Spleen (tissue), 11 donors: ENCODE measurements at regions not wholly inside any gene's neighbourhood (a gene's known extent, or its start where the extent isn't known, plus 50 kb on each side); places are given as distances from the start of the nearest gene placed in this dataset.

Source experiments
- DNase-seq: peaks from one replicate; pipeline ENCODE4 v3.0.0-alpha.2; 2020
- H3K27ac ChIP-seq, 8 donors: fragments of 200-600 bp; sonication (generic) in 7 of 8; 1 replicate in 4 of 8; 2 replicates in 4 of 8; pipeline versions ENCODE4 v1.5.0 to v1.8.0; 2016 to 2021; ENCODE audit warnings: inconsistent platforms in 4 of 8, mild to moderate bottlenecking in 4 of 8, moderate library complexity in 1 of 8
- H3K27me3 ChIP-seq, 7 donors: fragments of 200-600 bp; sonication (generic) in 6 of 7; replicated peaks in 1 of 7; 1 replicate in 4 of 7; 2 replicates in 3 of 7; pipeline versions ENCODE4 v1.5.0 to v1.8.0; 2016 to 2021; ENCODE audit warnings: inconsistent platforms in 3 of 7, mild to moderate bottlenecking in 1 of 7
- H3K36me3 ChIP-seq, 6 donors: fragments of 200-600 bp; sonication (generic) in 5 of 6; 1 replicate in 4 of 6; 2 replicates in 2 of 6; pipeline versions ENCODE4 v1.5.0 to v1.8.0; 2016 to 2021; ENCODE audit warnings: inconsistent platforms in 2 of 6
- H3K4me1 ChIP-seq, 6 donors: fragments of 200-600 bp; sonication (generic) in 5 of 6; 1 replicate in 3 of 6; 2 replicates in 3 of 6; pipeline versions ENCODE4 v1.5.0 to v1.8.0; 2016 to 2021; ENCODE audit warnings: inconsistent platforms in 3 of 6
- H3K4me3 ChIP-seq, 8 donors: fragments of 200-600 bp; sonication (generic) in 7 of 8; 1 replicate in 4 of 8; 2 replicates in 4 of 8; pipeline versions ENCODE4 v1.5.0 to v1.8.0; 2016 to 2021; ENCODE audit warnings: inconsistent platforms in 4 of 8, mild to moderate bottlenecking in 4 of 8, moderate library complexity in 2 of 8
- H3K9me3 ChIP-seq, 8 donors: fragments of 200-600 bp; sonication (generic) in 7 of 8; 1 replicate in 4 of 8; 2 replicates in 4 of 8; pipeline versions ENCODE4 v1.5.0 to v1.8.0; 2016 to 2021; ENCODE audit warnings: inconsistent platforms in 4 of 8
- POLR2A ChIP-seq, 3 donors: fragments of 450-650 bp; IDR thresholded peaks; one replicate each; pipeline ENCODE4 v1.5.1; 2017; ENCODE audit warnings: antibody characterized with exemption in 3 of 3, mild to moderate bottlenecking in 1 of 3
- POLR2AphosphoS5 ChIP-seq, 3 donors: sonication (generic); formaldehyde crosslinking; IDR thresholded peaks; one replicate each; pipeline ENCODE4 v1.5.1; 2017; ENCODE audit warnings: antibody characterized with exemption in 3 of 3
- WGBS, 5 donors: extraction: QIAGEN DNeasy Blood & Tissue Kit in 3 of 5; methylation state at CpG; one replicate each; pipeline versions ENCODE4 v1.1.5 to v1.1.7; 2013 to 2018; 5-methylcytosine and 5-hydroxymethylcytosine counted together
- intact Hi-C: fragments of 100-400 bp; cut with DNase I; formaldehyde crosslinking; loops from one replicate; pipeline ENCODE4 v1.15.0; 2023; ENCODE audit warnings: low total_unique reads
- TF ChIP-seq, protein P1 (sequence below), 11 experiments: fragments of 200-600 bp in 7 of 11; fragments of 450-650 bp in 4 of 11; sonication (generic) in 4 of 11; IDR thresholded peaks in 8 of 11; conservative IDR thresholded peaks in 3 of 11; 1 replicate in 7 of 11; 2 replicates in 4 of 11; pipeline versions ENCODE4 v1.4.0 to v1.8.0; 2016 to 2021; ENCODE audit warnings: antibody characterized with exemption in 11 of 11, inconsistent platforms in 4 of 11, mild to moderate bottlenecking in 1 of 11
- donor health status: healthy with polysubstance abuse.
- donor health status: DM: no; HTN: no; CAD: no; lungs with moderate emphysema.
- donor health status: DM: no; HTN: no; CAD: no.
- donor health status: Bipolar disorder and iron deficiency.
- donor health status: healthy.
- donor health status: DM: no; HTN: no; CAD: no.
- donor health status: DM: yes; HTN: yes; CAD: no.

DNA sequence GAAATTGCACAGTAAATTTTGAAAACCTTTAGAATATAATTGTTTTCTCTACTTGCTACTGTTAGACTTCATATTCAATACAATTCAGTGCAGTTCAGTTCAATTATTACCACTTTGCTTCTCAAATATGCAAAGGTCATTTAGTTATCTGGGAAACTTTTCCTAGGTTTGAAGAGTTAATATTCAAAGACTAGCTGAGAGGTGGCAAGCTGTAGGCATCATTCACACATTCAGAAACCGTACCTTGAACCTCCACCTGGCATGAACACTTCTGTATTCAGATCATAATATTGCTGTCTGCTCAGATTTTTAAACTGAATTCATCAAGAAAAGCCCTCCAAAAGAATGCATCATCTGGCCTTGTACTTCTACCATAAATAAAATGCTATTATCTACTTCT, 162.1 kb upstream of the PCSK5 start:
- TF ChIP-seq, protein P1, sequence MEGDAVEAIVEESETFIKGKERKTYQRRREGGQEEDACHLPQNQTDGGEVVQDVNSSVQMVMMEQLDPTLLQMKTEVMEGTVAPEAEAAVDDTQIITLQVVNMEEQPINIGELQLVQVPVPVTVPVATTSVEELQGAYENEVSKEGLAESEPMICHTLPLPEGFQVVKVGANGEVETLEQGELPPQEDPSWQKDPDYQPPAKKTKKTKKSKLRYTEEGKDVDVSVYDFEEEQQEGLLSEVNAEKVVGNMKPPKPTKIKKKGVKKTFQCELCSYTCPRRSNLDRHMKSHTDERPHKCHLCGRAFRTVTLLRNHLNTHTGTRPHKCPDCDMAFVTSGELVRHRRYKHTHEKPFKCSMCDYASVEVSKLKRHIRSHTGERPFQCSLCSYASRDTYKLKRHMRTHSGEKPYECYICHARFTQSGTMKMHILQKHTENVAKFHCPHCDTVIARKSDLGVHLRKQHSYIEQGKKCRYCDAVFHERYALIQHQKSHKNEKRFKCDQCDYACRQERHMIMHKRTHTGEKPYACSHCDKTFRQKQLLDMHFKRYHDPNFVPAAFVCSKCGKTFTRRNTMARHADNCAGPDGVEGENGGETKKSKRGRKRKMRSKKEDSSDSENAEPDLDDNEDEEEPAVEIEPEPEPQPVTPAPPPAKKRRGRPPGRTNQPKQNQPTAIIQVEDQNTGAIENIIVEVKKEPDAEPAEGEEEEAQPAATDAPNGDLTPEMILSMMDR (IDR thresholded peaks at IDR 0.05 in 8 of 11, conservative IDR thresholded peaks at IDR 0.05 in 3 of 11), result no peak
- TF ChIP-seq POLR2AphosphoS5 (IDR thresholded peaks at IDR 0.05) (no peak), POLR2A (IDR thresholded peaks at IDR 0.05) (no peak)
- Histone ChIP-seq H3K36me3 (no peaks in the 10 kb centered on the region), H3K9me3 (no peaks in the 10 kb centered on the region), H3K4me3 (no peak overlapping the region), H3K27me3 (no peaks in the 10 kb centered on the region), H3K4me1 (no peaks in the 10 kb centered on the region), H3K27ac (no peak overlapping the region)
- no peak for DNase-seq
- intact Hi-C loops, result no loop called here
- 62 to 84% (median 76%) methylated on average over 1 of the region's 1 CpG for WGBS, 5 donors

DNA sequence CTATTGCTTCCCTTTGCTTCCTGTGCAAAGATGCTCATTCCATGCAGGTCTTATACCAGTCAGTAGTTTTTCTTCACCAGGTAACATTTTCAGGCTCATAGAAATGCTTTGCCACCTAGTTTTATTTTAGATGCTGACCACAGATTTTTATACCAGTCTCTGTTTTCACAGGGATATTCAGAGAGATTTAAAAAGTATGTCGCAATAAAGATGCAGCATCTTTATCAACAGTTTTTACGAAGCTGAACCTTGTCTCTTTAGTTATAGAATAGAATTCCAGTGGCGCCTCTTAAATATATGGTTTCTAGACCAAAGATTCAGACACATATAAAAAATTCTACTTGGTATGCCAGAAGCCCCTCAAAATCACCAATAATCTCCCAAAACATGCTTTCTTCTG, 155.7 kb upstream of the PCSK5 start:
- H3K27ac ChIP-seq, result no peak overlapping the region
- no peaks in the 10 kb centered on the region for H3K4me1 ChIP-seq
- 79 to 90% (median 86%) methylated on average over 3 of the region's 3 CpGs for WGBS, 5 donors
- H3K27me3 ChIP-seq, result no peaks in the 10 kb centered on the region
- no peak overlapping the region for H3K4me3 ChIP-seq
- no peak for DNase-seq
- no peaks in the 10 kb centered on the region for H3K9me3 ChIP-seq
- no peak for TF ChIP-seq POLR2A (IDR thresholded peaks at IDR 0.05)
- TF ChIP-seq, protein P1 (IDR thresholded peaks at IDR 0.05 in 8 of 11, conservative IDR thresholded peaks at IDR 0.05 in 3 of 11), result no peak
- no peak for TF ChIP-seq POLR2AphosphoS5 (IDR thresholded peaks at IDR 0.05)
- H3K36me3 ChIP-seq, result no peaks in the 10 kb centered on the region
- intact Hi-C loops, result no loop called here

DNA sequence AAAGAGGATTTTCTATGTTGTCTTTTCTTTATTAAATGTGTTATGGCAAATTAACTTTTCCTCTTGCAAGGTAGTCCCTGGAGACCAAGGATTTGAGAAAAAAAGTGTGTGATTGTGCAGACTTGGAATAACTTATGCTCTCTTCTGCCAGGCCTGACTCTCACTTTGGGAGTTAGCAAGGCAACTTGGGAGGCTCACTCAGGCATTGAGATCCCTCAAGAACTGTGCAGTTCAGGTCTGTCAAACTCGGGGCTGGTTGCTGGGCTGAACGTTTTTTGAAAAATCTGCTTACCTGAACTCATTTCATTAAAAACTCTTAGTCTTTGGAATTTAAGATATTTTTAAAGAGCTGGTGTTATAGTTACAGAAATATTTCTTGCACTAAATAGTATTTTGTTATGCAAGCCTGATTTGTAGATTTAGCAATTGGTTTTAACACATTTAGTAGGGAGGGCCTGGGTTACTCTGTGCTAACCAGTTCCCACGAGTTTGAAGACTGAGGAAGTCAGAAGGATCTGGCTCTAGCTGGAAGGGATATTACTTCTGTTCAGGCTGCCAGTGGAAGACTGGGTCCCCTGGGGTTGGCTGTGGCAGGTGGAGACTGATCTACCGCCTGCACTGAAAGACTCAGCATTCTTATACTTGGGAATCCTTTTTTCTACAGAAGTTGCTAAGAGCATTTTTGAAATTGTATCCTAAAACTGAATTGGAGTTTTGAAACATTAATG, 150.4 kb upstream of the PCSK5 start:
- 53 to 74% (median 66%) methylated on average over 4 of the region's 4 CpGs for WGBS, 5 donors
- intact Hi-C loops, result no loop called here
- peaks cover 0 to 6% (median 0%) of the 10 kb centered on the region in 8 donors for H3K9me3 ChIP-seq
- H3K36me3 ChIP-seq, result no peaks in the 10 kb centered on the region
- H3K27ac ChIP-seq, result no peak overlapping the region
- TF ChIP-seq, protein P1 (IDR thresholded peaks at IDR 0.05 in 8 of 11, conservative IDR thresholded peaks at IDR 0.05 in 3 of 11), result no peak
- no peak for TF ChIP-seq POLR2AphosphoS5 (IDR thresholded peaks at IDR 0.05)
- no peak for DNase-seq
- no peaks in the 10 kb centered on the region for H3K4me1 ChIP-seq
- no peaks in the 10 kb centered on the region for H3K27me3 ChIP-seq
- no peak overlapping the region for H3K4me3 ChIP-seq

DNA sequence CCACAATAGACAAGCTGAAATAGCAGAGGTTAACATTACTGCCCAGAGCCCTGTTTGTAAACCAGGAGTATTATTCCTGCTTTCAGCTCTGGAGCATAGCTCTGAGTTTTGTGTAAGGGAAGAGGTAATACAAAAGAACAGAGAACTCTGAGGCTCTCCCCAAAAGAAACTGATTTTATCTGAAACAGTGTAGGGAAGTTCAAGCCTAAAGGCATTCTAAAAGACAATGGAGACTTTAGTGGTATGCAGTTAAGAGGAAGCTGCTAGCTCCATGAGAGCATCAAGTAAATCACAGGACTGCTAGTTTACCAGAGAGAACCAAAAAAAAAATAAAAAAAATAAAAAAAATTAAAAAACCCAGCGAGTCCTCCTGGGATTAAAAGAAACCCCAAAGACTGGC, 146.6 kb upstream of the PCSK5 start:
- intact Hi-C loops, result no loop called here

More for the DNA sequence above, 146.6 kb upstream of the PCSK5 start:
- H3K27me3 ChIP-seq, result no peaks in the 10 kb centered on the region
- no peaks in the 10 kb centered on the region for H3K4me1 ChIP-seq
- no peak for DNase-seq
- H3K36me3 ChIP-seq, result no peaks in the 10 kb centered on the region
- TF ChIP-seq POLR2A (IDR thresholded peaks at IDR 0.05) (no peak), POLR2AphosphoS5 (IDR thresholded peaks at IDR 0.05) (no peak)
- TF ChIP-seq, protein P1 (IDR thresholded peaks at IDR 0.05 in 8 of 11, conservative IDR thresholded peaks at IDR 0.05 in 3 of 11), result no peak
- H3K9me3 ChIP-seq, result peaks cover 0 to 6% (median 0%) of the 10 kb centered on the region in 8 donors
- no peak overlapping the region for H3K4me3 ChIP-seq
- no peak overlapping the region for H3K27ac ChIP-seq
- 38 to 65% (median 44%) methylated on average over 1 of the region's 1 CpG for WGBS, 5 donors
